ENCODE measurements at regions not wholly inside any gene's neighbourhood (a gene's known extent, or its start where the extent isn't known, plus 50 kb on each side); places are given as distances from the start of the nearest gene placed in this dataset.

DNA sequence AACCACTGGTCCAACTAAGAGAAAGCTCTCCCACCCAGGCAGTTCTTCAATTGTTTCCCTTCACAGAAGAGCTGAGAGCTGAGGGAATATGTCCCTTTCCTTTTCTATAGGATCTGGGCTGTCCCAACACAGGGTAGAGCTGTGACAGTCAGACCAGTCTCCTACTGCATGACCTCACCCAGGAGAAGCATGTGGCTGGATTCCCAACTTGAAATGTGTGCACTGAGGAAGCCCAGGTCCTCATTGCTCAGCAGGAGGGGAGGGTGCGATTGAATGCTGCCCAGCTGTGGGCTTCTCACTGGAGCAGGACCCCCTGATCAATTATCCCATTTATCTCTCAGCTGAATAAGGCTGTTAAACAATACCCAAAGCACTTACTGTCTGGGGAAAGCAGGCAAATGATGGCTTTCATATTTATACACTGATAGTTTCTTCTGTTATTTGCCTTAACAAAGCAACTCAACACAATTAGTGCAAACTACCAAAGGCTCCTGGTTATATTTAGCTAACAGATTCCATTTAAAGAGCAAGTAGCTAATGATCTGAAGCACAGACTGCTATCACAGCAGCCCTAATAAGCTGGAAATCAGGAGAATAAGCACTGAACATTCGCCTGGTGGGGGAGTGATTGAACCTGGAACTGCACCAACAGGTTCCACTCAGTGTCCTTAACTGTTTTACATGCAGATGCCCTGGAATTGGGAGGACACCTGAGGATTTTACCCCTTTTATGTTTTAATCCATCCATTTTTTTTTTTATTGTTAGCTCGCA lies 508.8 kb downstream of the CCSER2 start:
- Histone ChIP-seq H3K27me3 (ENCODE audit: insufficient read depth, low read length, poor library complexity, severe bottlenecking) (no peaks in the 10 kb centered on the region), H3K79me2 (ENCODE audit: insufficient read depth, low read length) (no peaks in the 10 kb centered on the region), H3F3A (ENCODE audit: low read depth) (no peaks in the 10 kb centered on the region), H2AFZ (ENCODE audit: low read length) (no peak overlapping the region), H4K20me1 (ENCODE audit: insufficient read depth, low read length, poor library complexity, severe bottlenecking) (no peaks in the 10 kb centered on the region), H3K9me2 (replicated peaks; ENCODE audit: low read depth, low read length) (no peaks in the 10 kb centered on the region), H3K9ac (ENCODE audit: low read depth, low read length, poor library complexity, severe bottlenecking) (no peak overlapping the region), H3K4me1 (ENCODE audit: insufficient read depth, low read length, poor library complexity, severe bottlenecking) (no peaks in the 10 kb centered on the region), H3K36me3 (ENCODE audit: insufficient read depth, low read length) (no peaks in the 10 kb centered on the region), H3K9me3 (ENCODE audit: insufficient read depth, low read depth, low read length) (no peaks in the 10 kb centered on the region), H3K4me2 (ENCODE audit: low read depth, low read length, poor library complexity, severe bottlenecking) (no peak overlapping the region), H3K4me3 (ENCODE audit: low read length, poor library complexity, severe bottlenecking) (no peak overlapping the region)
- TF ChIP-seq CTCF (conservative IDR thresholded peaks at IDR 0.05; ENCODE audit: low read length), result no peak
- TF ChIP-seq EZH2phosphoT487 (IDR thresholded peaks at IDR 0.05; ENCODE audit: borderline replicate concordance), result no peak

DNA sequence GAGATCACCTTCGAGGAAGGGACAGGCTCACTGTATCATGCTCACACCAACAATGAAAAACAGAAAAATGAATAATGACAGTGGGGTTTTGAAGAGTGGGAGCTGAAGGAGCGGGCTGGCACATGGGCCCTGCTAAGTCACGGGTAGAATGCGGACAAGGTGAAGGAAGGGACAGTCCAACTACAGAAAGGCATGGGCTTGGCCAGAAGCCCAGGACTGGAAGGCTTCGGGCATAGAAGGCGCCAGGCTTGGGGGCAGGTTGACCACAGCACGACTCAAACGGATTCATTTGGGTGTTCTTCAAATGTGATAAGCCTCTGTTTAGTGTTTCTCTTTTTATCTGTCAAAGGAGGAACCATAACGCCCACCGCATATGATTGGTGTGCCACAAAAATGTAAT lies 509.5 kb downstream of the CCSER2 start:
- no peaks in the 10 kb centered on the region for H3K79me2 ChIP-seq (ENCODE audit: insufficient read depth, low read length)
- TF ChIP-seq EZH2phosphoT487 (IDR thresholded peaks at IDR 0.05; ENCODE audit: borderline replicate concordance) (no peak), CTCF (conservative IDR thresholded peaks at IDR 0.05; ENCODE audit: low read length) (no peak)
- H3K9me2 ChIP-seq (replicated peaks; ENCODE audit: low read depth, low read length), result no peaks in the 10 kb centered on the region
- H3K27me3 ChIP-seq (ENCODE audit: insufficient read depth, low read length, poor library complexity, severe bottlenecking), result no peaks in the 10 kb centered on the region
- H3K9ac ChIP-seq (ENCODE audit: low read depth, low read length, poor library complexity, severe bottlenecking), result no peak overlapping the region
- no peaks in the 10 kb centered on the region for H3K4me1 ChIP-seq (ENCODE audit: insufficient read depth, low read length, poor library complexity, severe bottlenecking)
- no peaks in the 10 kb centered on the region for H4K20me1 ChIP-seq (ENCODE audit: insufficient read depth, low read length, poor library complexity, severe bottlenecking)
- H3K9me3 ChIP-seq (ENCODE audit: insufficient read depth, low read depth, low read length), result no peaks in the 10 kb centered on the region
- H3K4me3 ChIP-seq (ENCODE audit: low read length, poor library complexity, severe bottlenecking), result no peak overlapping the region
- H2AFZ ChIP-seq (ENCODE audit: low read length), result no peak overlapping the region
- no peaks in the 10 kb centered on the region for H3K36me3 ChIP-seq (ENCODE audit: insufficient read depth, low read length)
- no peaks in the 10 kb centered on the region for H3F3A ChIP-seq (ENCODE audit: low read depth)
- no peak overlapping the region for H3K4me2 ChIP-seq (ENCODE audit: low read depth, low read length, poor library complexity, severe bottlenecking)

DNA sequence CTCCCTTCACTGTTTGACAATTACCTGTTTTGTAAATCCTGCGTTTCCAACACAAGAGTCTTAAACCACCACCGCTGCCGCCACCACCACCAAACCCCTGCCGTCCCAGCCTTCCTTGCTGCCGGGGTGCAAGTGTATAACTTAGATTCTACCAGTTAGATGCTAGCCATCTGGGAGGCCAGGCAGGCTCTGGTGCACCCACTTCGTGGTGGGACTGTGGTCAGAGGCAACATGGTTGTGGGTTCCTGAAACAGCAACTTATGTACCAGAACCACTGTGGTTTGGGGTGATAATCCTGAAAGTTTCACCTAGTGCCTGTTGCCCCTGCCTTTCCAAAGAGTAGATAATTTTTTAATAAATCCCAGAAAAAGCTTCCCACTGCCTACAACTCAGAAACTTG lies 510.5 kb downstream of the CCSER2 start:
- Histone ChIP-seq H3K4me3 (ENCODE audit: low read length, poor library complexity, severe bottlenecking) (no peak overlapping the region), H3K36me3 (ENCODE audit: insufficient read depth, low read length) (no peaks in the 10 kb centered on the region), H3K4me2 (ENCODE audit: low read depth, low read length, poor library complexity, severe bottlenecking) (no peak overlapping the region), H3K4me1 (ENCODE audit: insufficient read depth, low read length, poor library complexity, severe bottlenecking) (no peaks in the 10 kb centered on the region), H3K27me3 (ENCODE audit: insufficient read depth, low read length, poor library complexity, severe bottlenecking) (no peaks in the 10 kb centered on the region), H3K9ac (ENCODE audit: low read depth, low read length, poor library complexity, severe bottlenecking) (no peak overlapping the region), H2AFZ (ENCODE audit: low read length) (no peak overlapping the region), H3K79me2 (ENCODE audit: insufficient read depth, low read length) (no peaks in the 10 kb centered on the region), H3F3A (ENCODE audit: low read depth) (no peaks in the 10 kb centered on the region), H4K20me1 (ENCODE audit: insufficient read depth, low read length, poor library complexity, severe bottlenecking) (no peaks in the 10 kb centered on the region), H3K9me3 (ENCODE audit: insufficient read depth, low read depth, low read length) (no peaks in the 10 kb centered on the region), H3K9me2 (replicated peaks; ENCODE audit: low read depth, low read length) (no peaks in the 10 kb centered on the region)
- TF ChIP-seq EZH2phosphoT487 (IDR thresholded peaks at IDR 0.05; ENCODE audit: borderline replicate concordance) (no peak), CTCF (conservative IDR thresholded peaks at IDR 0.05; ENCODE audit: low read length) (no peak)

All from Loucy (cell line).